Stimulated activated CD8-positive, alpha-beta memory T cell treated with anti-CD3 and anti-CD28 coated beads, Interleukin-2, amount 100 ng/mL, for 48 hours (primary cell): ENCODE measurements at regions not wholly inside any gene's neighbourhood (a gene's known extent, or its start where the extent isn't known, plus 50 kb on each side); places are given as distances from the start of the nearest gene placed in this dataset.

Experiments used
- DNase-seq, 2 donors: peaks; one replicate each; pipeline ENCODE4 v3.0.0-alpha.2; 2020; ENCODE audit warnings: low read depth in 2 of 2

- DNase-seq: no peak
Measured at GRCh38 chr11:33646629-33647028, 54.0 kb downstream of the C11orf91 start.

DNA sequence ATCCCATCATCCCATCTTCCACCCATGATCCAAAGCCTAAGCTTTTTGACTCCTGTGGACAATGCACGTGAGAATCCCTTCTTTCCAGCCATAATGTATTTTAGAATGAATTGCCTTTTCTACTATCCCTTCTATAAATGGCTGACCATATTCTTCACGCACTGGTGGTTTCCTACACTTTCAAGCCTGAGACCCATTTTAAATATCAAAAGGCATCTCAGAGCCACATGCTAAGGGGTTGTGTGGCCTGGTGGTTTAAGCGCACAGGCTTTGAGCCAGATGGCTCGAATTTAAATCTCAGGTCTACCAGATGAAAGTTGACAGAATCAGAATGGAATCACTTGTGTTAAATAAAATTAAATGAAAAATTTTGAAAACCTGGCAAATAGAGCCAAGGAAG is 54.5 kb downstream of the C11orf91 start:
- no peak for DNase-seq

GRCh38 chr11:33645686-33646085 is 54.9 kb downstream of the C11orf91 start:
- DNase-seq: no peak

DNA sequence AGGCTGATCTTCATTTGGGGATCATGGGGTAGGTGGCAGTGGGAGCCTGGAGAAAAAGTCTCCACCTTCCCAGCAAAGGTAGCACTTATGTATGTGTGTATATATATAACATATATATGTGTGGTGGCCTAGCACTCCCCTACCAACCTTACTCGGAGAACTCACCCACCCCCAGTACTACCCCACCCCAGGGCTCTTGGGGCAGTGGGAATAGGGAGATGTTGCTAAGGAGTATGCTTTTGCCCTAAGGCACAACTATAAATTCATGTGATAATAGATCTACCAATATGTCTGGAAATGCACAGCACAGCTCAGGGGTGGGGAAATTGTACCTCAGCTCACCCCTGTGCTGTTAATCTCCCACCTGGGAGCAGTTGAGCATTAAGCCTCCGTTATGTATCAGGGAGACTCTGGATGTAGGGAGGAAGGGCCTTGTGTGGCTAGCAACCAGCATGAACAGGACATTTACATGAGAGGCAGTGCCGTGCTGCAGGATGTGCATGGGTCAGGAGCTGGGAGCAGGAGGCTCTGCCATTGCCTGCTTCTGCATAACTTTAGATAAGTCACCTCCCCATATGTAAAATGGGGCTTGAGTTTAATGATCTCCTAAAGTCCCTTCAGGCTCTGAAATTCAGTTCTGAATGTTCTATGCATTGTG is 57.3 kb downstream of the C11orf91 start:
- no peak for DNase-seq

GRCh38 chr11:33642461-33643166 is 58.0 kb downstream of the C11orf91 start:
- no peak for DNase-seq

DNA sequence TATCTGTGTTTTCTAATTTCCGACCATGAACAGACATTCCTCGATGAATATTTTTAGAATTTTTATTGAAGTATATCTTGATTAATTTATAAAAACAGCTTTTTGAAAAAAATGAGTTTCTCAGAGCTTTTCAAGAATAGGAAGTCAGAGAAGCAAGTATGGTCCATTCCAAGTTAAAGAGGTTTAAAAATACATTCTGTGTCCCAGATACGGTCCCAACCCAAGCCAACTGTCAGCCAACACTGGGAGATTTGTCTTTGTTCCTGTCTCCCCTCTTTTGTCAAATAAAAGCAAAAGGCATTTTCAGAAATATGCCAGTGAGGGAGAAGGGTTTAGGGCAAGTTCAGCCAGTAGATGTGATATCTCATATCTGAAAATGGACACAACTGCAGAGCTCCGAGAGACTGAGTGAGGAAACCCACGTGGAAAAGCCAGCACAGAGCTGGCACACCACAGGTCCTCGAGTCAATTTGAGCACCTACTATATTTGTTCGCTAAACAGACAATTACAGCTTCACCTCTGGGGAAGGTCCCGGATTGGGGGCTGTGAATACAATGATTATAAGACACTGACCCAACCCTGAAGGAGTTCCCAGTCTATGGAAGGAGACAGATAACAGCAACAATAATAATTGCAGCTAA is 59.8 kb downstream of the C11orf91 start:
- DNase-seq: no peak

- DNase-seq: no peak
Measured at GRCh38 chr11:33638608-33639007, 62.0 kb downstream of the C11orf91 start.

DNA sequence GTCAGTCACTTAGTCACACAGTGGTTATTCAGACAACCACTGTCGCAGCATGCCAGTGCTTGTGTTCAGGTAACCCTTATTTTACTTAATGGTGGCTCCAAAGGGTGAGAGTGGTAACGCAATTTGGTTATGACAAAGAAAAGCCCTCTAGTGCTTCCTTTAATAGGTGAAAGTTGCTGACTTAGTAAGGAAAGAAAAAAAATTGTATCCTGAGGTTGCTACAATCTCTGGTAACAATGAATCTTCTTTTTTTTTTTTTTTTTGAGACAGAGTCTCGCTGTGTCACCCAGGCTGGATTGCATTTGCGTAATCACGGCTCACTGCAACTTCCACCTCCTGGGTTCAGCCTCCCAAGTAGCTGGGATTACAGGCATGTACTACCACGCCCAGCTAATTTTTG is 64.5 kb downstream of the C11orf91 start:
- DNase-seq: no peak

GRCh38 chr11:33635161-33635560 is 65.5 kb downstream of the C11orf91 start:
- DNase-seq: no peak

DNA sequence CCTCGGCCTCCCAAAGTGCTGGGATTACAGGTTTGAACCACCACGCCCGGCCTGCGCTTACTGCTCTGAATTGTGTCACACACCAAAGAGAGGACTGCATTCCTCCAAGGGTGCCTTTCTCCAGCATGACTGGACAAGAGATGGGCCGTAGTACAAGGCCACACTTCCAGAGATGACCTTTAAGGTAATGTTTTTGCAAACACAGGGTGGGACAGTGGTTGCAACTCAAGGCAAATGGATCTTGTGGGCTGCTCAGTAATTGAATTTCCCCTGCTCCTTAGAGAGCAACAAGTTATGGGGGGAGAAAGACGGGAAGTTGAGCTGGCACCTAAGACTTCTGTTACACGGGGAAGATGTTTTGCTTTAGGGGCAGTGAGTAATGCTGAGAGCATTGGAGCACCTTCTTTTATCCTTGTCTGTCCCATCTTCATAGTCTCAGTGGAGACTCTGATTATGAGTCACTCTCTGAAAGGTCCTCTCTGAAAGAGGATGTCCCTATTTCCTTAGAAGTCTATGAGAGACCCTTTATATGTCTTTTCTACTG is 66.3 kb downstream of the C11orf91 start:
- DNase-seq: no peak

- DNase-seq: no peak
Measured at GRCh38 chr11:33633251-33634003, 67.2 kb downstream of the C11orf91 start.

DNA sequence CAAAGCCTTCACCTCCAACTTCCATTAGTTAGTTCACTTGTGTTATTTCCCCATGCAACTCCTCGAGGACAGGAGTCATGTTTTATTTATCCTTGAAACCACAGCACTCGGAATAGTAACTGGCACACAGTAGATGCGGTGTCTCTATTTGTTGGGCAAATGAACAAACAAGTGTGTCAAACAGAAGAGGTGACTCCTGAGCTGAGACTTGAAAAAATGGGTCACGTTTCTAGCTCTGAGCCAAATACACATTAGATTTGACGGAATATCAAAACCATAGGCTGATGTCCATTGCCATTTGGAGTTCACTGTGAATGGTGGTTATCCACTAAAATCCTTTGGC is 68.9 kb downstream of the C11orf91 start:
- DNase-seq: no peak

GRCh38 chr11:33630936-33631748 is 69.5 kb downstream of the C11orf91 start:
- DNase-seq: no peak

GRCh38 chr11:33624083-33624482 is 76.5 kb downstream of the C11orf91 start:
- no peak for DNase-seq

- DNase-seq: no peak
Measured at GRCh38 chr11:33622806-33623205, 77.8 kb downstream of the C11orf91 start.

DNA sequence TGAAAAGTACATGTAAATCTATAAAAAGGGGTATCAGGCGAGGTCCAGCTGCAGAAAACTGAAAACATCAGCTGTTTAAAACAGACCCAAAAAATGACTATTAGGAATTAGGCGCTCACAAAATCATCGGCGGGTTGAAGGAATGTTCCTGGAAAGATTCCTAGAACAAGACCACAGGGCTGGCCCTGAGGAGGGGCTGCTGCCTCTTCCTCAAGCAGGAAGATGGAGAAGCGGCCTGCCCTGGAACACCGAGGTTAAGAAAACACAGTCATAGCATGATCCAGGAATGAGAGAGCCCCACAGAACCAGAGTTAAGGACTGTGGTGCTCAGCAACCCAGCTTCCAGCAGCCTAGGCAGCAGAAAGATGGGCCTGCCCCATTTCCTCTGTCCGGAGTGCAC is 78.4 kb downstream of the C11orf91 start:
- no peak for DNase-seq

DNA sequence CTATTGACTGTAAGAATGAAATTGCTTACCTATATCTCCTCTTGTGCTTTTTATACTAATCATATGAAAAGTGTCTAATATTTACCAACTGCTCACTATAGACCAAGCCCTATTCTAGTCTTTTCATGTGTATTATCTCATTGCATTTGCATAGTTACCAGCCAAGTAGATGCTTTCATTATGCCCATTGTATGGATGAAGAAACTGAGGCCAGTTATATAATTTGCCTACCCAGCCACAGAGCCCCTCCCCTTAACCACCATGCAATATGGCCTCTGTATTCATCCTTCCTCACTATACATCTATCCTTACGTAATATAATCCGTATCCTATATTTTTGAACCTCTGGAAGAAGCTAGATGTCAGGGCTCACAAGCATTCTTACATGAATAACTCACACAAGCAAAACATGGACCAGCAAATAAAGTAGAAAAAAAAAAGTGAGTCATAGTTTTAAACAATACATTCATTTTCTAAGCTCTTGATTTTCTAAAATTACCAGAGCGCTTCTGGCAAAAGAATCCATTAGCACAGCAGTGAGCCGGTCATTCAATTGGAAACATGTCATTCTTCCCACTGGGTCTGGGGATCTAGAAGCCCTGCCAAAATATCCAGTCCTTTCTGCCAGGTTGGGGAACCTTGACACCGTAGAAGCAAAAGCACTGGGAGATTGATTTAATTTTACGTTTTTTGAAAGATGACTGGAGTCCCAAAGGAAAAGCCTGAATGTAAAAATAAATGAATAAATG is 80.0 kb downstream of the C11orf91 start:
- no peak for DNase-seq

DNA sequence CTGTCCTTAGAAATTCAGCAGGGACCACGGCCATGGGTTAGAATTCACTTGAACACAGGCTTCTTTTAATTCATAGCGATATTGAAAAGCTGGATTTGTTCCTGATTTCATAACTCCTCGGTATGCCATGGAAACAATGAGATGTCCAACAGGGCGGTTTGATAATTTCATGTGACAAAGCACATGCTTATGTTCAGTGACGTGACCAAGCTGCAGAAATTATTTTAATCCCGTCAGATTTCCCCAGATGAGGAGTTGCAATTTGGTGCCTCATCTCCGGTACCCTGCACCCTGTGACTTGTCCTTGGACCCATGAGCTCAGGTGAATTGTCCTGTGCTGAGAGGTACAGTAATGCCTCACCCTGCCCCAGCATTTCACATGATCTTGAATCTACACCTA is 81.7 kb downstream of the C11orf91 start:
- DNase-seq: no peak

GRCh38 chr11:33618351-33618710 is 82.3 kb downstream of the C11orf91 start:
- no peak for DNase-seq

GRCh38 chr11:33617672-33618350 is 82.8 kb downstream of the C11orf91 start:
- no peak for DNase-seq
